Stimulated activated CD4-positive, alpha-beta T cell treated with anti-CD3 and anti-CD28 coated beads, Interleukin-1b, Interleukin-23, amount 100 ng/mL, for 48 hours (primary cell): ENCODE measurements at regions not wholly inside any gene's neighbourhood (a gene's known extent, or its start where the extent isn't known, plus 50 kb on each side); places are given as distances from the start of the nearest gene placed in this dataset.

Experiments used
- DNase-seq: peaks from one replicate; pipeline ENCODE4 v3.0.0-alpha.2; 2020

DNA sequence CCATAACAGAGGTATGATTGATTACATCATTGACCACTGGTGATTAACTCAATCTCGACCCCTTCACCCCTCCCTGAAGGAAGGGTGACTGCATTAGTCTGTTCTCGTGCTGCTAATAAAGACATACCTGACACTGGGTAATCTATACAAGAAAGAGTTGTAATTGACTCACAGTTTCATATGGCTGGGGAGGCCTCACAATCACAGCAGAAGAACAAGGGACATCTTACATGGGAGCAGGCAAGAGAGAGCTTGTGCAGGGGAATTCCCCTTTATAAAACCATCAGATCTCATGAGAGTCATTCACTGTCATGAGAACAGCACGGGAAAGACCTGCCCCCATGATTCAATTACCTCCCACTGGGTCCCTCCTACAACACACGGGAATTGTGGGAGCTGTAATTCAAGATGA lies 55.9 kb upstream of the TMCC3 start:
- DNase-seq, result peak; percentile 35

DNA sequence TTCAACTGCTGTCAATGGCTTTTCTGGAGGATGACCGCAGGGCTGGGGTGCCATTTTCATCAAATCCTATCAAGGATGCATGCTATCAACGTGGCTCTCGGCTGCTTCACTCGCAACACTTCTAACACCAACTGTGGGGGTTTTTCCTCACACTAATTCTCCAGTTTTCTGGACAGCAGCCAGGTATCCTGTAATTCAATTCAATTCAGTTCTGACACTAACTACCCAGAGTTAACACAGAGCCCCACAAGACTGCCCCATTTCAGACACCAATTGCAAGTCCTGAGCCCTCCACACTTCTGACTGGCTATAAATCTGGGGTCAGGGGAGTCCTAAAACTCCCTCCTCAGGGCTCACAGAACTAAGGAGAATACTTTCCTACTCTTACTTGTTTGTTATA lies 55.3 kb upstream of the TMCC3 start:
- no peak for DNase-seq

DNA sequence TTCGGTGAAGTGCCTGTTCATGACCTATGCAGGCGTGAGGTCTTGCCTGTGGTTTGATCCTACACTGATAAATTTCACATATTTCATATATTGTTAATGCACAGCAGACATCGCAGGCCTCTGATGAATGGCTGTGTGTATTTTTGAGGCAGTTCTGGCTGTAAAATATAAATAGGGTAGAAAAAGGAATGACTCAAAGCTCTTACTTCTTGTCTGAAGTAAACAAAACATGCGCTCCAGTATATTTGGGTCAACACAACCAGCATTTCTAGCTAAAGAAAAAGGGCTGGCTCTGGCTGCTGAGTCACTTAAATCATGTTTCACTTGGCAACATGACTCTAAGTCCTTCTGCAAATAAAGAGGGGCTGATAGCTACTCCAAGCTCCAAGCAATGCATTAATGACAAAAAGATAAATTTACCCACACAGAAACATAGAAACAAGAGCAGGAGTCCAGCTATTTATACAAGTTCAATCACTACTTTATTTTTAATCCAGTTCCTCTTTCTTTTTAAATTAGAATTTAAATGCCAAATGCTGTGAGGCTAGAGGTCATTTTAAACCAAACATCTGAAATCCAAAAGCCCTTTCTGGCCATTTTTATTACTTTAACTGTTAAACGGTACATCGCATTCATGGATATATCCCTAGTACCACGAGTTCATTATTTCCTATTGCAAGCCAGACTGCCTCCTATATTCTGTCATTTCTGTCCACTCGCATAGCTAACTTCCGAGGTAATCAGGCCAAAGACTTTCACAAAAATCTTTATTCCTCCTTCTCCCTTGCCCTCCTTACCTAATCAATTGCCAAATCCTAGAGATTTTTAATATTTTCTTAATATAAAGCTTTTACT lies 54.3 kb upstream of the TMCC3 start:
- DNase-seq, result no peak

DNA sequence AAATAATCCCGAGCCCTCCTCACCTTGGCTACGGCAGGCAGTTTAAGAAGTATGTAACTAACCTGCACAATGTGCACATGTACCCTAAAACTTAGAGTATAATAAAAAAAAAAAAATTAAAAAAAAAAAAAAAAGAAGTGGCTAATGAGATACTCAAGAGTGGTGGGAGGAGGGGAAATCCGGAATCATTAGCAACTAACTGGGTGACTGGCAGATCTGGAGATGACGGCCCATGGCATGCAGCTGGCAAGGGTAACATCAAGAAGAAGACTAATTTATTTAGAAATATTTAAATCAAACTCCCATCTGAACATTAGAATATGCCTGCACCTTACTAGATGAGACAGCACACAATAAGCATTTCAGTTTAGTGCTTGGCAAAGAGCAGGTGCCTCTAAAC lies 52.3 kb upstream of the TMCC3 start:
- DNase-seq, result no peak

DNA sequence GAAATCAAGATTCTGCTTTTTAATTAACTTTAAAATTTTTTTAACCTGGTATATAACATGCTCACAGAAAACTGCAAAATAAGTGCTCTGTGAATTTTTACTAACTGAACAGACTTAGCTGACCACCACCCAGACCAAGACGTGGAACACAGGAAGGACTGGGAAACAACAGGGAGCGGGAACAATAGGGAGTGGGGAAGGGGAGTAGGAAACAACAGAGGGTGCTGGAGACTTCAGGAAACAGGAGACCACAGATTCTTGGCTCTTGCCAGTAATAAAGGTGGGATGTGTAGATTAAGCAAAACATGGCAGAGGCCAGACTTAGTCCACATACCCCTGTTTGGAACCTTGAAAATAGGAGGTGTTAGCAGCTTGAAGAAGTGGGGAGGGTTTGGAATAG lies 51.4 kb upstream of the TMCC3 start:
- no peak for DNase-seq

DNA sequence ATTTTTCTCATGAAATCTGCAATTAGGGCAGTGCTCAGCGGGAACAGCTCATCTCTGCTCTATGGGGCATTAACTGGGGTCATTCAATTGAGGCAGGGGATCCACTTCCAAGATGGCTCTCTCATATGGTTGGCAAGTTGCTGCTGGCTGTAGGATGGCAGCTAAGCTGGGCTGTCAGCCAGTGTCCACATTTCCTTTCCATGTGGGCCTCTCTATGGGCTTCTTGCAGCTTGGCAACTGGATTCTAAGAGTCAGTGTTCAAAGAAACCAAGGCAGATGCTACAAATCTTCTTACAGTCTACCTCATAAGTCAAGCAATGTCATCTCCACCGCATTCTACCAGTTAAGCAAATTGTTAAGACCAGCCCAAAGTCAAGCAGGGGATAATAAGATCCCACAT lies 50.3 kb upstream of the TMCC3 start:
- no peak for DNase-seq
